HG02588 (cell line): ENCODE measurements at regions not wholly inside any gene's neighbourhood (a gene's known extent, or its start where the extent isn't known, plus 50 kb on each side); places are given as distances from the start of the nearest gene placed in this dataset.
A peak's percentile ranks its signal among the peaks of the same experiment; 100 is the strongest.

Experiments used
- ATAC-seq: cut with Tn5 transposase; IDR thresholded peaks from one replicate; pipeline ENCODE4 v1.9.1; 2021; ENCODE audit warnings: mild to moderate bottlenecking, moderate library complexity; ENCODE audit not compliant: unreplicated experiment

GRCh38 chr3:118544458-118544857 is 490.2 kb downstream of the IGSF11 start:
- ATAC-seq = no peak

- no peak for ATAC-seq
Observed at GRCh38 chr3:118548434-118548833, 486.2 kb downstream of the IGSF11 start.

GRCh38 chr3:118550122-118550521 is 484.5 kb downstream of the IGSF11 start:
- ATAC-seq = no peak

- ATAC-seq = no peak
Observed at GRCh38 chr3:118550556-118550955, 484.1 kb downstream of the IGSF11 start.

GRCh38 chr3:118554148-118554838 is 480.4 kb downstream of the IGSF11 start:
- no peak for ATAC-seq

- ATAC-seq = no peak
Observed at GRCh38 chr3:118556983-118557382, 477.7 kb downstream of the IGSF11 start.

GRCh38 chr3:118557513-118557912 is 477.1 kb downstream of the IGSF11 start:
- no peak for ATAC-seq

GRCh38 chr3:118559286-118559685 is 475.4 kb downstream of the IGSF11 start:
- ATAC-seq = no peak

- no peak for ATAC-seq
Observed at GRCh38 chr3:118564800-118565199, 469.8 kb downstream of the IGSF11 start.

GRCh38 chr3:118573912-118574311 is 460.7 kb downstream of the IGSF11 start:
- ATAC-seq = no peak

GRCh38 chr3:118577055-118577777 is 457.4 kb downstream of the IGSF11 start:
- no peak for ATAC-seq

- ATAC-seq = no peak
Observed at GRCh38 chr3:118578559-118578958, 456.1 kb downstream of the IGSF11 start.

- ATAC-seq = no peak
Observed at GRCh38 chr3:118587037-118587741, 447.5 kb downstream of the IGSF11 start.

GRCh38 chr3:118587847-118588246 is 446.8 kb downstream of the IGSF11 start:
- ATAC-seq = no peak

- ATAC-seq = no peak
Observed at GRCh38 chr3:118593277-118593670, 441.4 kb downstream of the IGSF11 start.

GRCh38 chr3:118597184-118597583 is 437.5 kb downstream of the IGSF11 start:
- ATAC-seq = no peak

GRCh38 chr3:118607915-118608820 is 426.5 kb downstream of the IGSF11 start:
- ATAC-seq = no peak

- ATAC-seq = no peak
Observed at GRCh38 chr3:118618247-118619040, 416.2 kb downstream of the IGSF11 start.

GRCh38 chr3:118626453-118626852 is 408.2 kb downstream of the IGSF11 start:
- ATAC-seq = no peak

GRCh38 chr3:118628704-118629341 is 405.8 kb downstream of the IGSF11 start:
- ATAC-seq = peak; percentile 90
